NCI-H1694 treated with DMSO at 0.1 percent for 48 hours (cell line): ENCODE measurements at regions not wholly inside any gene's neighbourhood (a gene's known extent, or its start where the extent isn't known, plus 50 kb on each side); places are given as distances from the start of the nearest gene placed in this dataset.

Experiments
- DNase-seq: peaks from one replicate; lab custom pipeline; 2025; lab: John Stamatoyannopoulos, UW

- no peak for DNase-seq
These were observed 144.0 kb upstream of the MKLN1 start for GRCh38 chr7:131183611-131184119.

- DNase-seq, result no peak
These were observed 140.9 kb upstream of the MKLN1 start for GRCh38 chr7:131186816-131187215.

DNA sequence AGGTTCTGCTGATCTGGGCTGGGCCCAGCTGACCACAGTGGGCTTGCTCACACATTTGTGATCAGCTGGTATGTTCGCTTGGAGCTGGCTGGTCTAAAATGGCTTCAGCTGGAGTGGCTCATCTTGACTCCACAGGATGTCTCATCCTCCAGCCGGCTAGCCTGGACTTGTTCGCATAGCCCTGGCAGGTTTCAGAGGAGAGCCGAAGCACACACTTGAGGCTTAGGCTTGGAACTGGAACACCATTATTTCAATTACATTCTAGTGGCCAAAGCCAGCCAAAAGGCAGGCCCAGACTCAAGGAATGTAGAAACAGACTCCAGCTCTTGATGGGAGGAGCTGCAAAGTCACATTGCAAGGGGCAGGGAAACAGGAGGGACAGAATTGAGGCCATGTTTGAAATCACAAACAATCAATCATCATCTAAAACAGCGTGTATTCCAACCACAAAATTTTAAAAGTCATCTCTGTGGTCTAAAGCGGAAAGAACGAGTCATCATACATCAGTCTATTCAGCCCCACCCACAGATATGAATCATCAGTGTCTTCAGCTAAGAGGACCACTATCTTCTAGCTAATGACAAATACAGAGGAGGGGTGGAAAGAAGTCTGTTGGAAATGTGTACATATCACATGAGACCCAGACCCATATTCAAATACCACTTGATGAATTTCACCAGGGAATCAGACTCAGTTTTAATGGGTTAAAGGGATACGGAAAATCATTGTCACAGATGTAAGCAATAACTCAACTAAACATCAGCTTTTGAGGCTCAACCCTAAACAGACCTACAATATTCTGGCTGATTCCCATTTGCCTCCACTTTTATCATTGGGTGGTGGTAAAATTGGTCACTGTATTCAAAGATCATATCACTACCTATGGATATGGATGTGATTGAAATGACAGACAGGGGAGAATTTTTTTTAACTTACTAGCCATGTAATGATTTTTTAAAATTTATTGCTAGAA is 139.0 kb upstream of the MKLN1 start:
- no peak for DNase-seq

DNA sequence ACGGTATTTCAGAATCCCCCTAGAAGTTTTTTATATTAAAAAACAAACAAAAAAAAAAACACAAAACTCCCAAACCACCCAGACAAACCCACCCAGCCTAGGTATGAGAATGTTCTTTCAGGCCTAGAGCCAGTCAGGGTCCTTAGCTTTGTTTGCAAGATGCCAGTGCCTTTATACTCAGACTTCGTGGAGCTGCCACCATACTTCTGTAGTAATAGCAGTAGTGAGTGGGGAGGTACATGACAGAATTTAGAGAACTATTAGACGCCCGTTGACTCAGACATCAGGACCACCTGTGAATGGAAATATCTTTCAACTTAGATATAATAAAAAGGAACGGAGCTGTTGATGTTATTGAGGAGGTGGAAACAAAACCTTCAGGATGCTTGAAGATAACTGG is 138.2 kb upstream of the MKLN1 start:
- no peak for DNase-seq

DNA sequence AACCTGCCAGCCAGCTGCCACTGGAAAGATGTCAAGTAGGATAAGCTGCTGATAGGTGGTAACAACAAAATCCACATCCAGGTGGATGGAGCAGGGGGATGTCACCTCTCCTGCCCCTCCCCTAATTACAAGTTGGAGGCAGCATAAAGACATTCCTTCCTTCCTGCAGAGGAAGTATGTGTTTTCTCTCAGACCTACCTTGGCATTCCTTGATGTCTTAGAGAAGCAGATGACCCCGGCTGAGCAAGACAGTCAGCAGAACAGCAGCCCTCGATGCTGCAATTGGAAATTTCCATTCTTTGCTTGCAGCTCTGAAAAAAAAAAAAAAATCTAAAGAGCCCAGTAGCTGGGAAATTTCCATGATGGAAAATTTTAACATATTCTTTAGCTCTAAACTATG is 137.5 kb upstream of the MKLN1 start:
- DNase-seq, result no peak

DNA sequence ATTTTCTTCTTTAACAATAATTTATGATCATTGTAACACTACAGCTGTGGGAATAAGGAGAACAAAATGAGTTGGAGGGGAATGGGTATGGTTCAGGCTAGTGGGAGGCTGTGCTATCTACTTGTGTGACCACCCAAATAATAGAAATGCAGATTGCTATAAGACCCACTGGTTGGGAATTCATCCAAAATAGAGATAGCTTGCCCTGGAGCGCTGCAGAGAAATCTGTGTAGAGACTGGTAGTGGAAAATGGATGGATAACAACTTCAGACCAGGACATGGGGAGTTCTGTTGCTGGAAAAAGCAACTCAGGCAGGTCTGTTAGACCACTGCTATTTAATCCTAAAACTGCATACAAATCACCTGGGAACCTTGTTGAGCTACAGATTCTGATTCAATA is 137.1 kb upstream of the MKLN1 start:
- DNase-seq, result no peak

- DNase-seq, result no peak
These were observed 133.4 kb upstream of the MKLN1 start for GRCh38 chr7:131194070-131194865.

GRCh38 chr7:131196803-131197202 is 130.9 kb upstream of the MKLN1 start:
- DNase-seq, result no peak

GRCh38 chr7:131197920-131198615 is 129.6 kb upstream of the MKLN1 start:
- DNase-seq, result no peak

DNA sequence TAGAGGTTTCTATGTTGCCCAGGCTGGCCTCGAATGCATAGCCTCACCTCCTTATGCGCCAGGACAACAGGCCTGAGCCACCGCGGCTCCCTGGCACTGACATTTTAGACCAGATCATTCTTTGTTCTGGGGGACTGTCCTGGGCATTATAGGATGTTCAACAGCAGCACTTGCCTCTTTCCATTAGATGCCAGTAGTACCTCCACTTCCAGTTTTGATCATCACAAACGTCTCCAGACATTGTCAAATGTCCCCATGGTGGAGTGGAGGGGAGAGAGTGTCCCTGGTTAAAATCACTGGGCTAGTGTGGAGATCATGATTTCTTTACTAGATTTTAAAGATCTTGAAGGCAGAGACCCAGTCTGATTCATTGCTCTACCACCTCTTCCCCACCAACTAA is 125.2 kb upstream of the MKLN1 start:
- DNase-seq, result no peak

GRCh38 chr7:131203291-131203976 is 124.2 kb upstream of the MKLN1 start:
- no peak for DNase-seq

- no peak for DNase-seq
These were observed 118.9 kb upstream of the MKLN1 start for GRCh38 chr7:131208777-131209176.

DNA sequence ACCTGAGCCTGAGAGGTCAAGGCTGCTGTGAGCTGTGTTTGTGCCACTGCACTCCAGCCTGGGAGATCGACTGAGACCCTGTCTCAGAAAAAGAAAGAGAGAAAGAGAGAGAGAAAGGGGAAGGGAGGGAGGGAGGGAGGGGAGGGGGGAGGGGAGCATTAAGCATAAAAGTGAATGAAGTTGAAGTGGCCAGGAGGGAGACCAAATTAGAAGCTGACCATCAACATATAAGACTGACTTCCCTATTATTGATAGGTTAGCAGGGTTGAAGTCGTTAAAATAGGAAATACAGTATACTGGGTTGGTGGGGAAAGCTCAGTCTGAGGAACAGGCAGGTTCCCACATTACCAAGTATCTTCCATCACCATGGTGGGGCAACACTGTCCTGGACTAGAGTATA is 117.1 kb upstream of the MKLN1 start:
- DNase-seq, result no peak

GRCh38 chr7:131211500-131211899 is 116.2 kb upstream of the MKLN1 start:
- DNase-seq, result no peak

DNA sequence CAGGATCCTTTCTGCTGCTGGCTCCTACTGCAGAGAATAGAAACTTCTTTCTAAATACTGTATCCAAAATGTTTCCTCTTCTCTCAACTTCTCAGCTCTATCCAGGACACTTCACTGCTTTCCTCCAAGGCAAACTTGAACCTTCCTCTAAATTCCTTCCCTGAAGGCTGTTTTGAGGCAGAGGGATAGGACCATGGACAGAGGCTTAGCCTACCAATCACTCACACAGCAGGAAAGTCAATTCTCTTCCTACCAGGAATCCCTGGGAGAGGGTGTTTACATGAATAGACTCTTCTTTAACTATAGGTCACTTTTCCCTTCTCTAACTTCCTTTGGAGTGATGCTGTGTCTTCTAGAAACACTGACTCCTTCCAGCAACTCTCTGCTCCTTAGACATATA is 115.6 kb upstream of the MKLN1 start:
- no peak for DNase-seq

- DNase-seq, result no peak
These were observed 108.9 kb upstream of the MKLN1 start for GRCh38 chr7:131218727-131219128.

DNA sequence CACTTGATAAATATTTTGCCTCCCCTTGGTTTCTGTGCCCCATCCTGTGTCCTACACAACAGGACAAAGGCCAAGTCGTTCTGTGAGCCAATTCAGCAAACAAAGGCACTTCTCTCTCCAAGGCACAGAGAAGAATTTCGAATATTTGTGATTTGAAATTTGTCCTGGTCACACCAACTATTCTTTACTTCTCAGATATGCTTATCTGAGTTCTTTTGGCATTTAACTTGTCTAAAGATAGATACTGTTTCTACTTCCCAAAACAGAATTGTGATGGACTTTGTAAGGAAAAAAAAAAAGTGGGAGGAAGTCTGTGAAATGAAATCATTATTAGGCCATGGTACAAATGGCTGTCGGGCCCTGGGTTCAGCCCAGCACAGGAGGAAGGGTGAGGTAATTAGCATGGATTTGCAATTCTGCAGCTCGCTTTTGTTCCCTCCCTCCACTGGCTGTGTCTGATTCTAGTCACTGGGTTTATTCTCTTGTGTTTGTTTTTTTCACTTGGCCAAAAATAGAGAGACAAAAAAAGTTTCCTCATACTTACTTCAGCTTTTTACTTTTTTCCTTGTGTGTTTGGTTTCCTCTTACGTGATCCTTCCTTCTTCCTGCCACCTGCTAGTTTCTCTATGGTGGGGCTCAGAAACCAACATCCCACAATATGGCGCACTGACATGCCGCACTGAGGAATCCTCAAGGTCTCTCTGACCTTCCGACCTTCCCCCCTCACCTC is 108.2 kb upstream of the MKLN1 start:
- no peak for DNase-seq

DNA sequence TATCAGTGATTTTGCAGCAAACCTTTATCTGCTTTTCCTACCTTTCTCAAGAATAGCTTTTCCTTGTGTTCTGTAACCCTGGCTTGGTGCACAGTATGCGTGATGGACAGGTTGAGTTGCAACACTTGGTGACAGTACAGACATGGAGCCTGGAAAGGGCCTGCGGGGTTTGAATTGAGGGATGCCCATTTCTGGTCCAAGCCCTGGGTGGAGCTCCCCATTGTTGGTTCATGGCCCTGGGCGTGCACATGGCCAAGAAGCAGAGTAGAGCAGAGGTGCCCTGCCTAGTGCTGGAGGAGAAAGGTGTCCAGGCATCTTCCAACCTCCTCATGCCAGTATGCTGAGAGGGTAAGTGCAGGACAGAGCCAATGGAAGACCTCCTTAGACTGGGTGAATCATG is 106.6 kb upstream of the MKLN1 start:
- no peak for DNase-seq

GRCh38 chr7:131222171-131222570 is 105.5 kb upstream of the MKLN1 start:
- DNase-seq, result no peak

DNA sequence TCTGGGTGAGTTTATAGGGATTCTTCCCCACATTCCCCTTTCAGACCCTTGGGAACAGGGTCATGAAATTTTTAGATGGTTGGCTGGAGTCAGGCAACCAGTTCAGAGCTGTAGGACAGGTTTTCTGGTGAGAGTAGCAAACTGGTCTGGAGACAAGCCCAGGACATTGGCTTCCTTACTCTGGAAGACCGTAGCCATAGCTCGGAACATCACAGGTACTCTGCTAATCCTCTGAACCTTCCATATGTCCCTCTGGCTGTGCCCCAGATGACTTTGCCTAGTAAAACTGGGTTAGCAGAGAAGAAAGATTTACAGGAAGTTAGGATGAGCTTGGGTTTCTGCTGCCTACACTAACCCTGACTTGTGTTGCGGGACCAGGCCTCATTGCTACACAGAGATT is 104.5 kb upstream of the MKLN1 start:
- DNase-seq, result no peak

DNA sequence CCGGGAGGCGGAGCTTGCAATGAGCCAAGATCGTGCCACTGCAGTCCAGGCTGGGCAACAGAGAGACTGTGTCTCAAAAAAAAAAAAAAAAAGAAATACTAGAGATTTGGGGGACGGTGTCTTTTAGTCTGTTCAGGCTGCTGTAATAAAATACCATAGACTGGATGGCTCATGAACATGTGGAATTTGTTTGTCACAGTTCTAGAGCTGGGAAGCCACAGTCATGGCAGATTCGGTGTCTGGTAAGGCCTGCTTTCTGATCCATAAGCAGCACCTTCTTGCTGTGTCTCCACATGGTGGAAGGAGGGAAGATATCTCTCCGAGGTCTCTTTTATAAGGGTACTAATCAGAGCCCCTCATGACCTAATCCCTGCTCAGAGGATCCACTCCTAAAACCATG is 102.7 kb upstream of the MKLN1 start:
- DNase-seq, result no peak
